Ovary (tissue), 3 donors: ENCODE measurements at regions not wholly inside any gene's neighbourhood (a gene's known extent, or its start where the extent isn't known, plus 50 kb on each side); places are given as distances from the start of the nearest gene placed in this dataset.

Source experiments
- EP300 ChIP-seq: sonication (generic); formaldehyde crosslinking; IDR thresholded peaks from one replicate; pipeline ENCODE4 v1.6.1; 2017; ENCODE audit warnings: antibody characterized with exemption
- POLR2A ChIP-seq: fragments of 450-650 bp; IDR thresholded peaks from one replicate; pipeline ENCODE4 v1.6.1; 2017; ENCODE audit warnings: antibody characterized with exemption, mild to moderate bottlenecking, moderate library complexity
- TF ChIP-seq, protein P1 (sequence below), 3 donors: fragments of 450-650 bp in 2 of 3; fragments of 200-600 bp in 1 of 3; IDR thresholded peaks; one replicate each; pipeline versions ENCODE4 v1.5.1 to v1.8.0; 2016 to 2022; ENCODE audit warnings: antibody characterized with exemption in 3 of 3, mild to moderate bottlenecking in 1 of 3
- donor health status: DM: no; HTN: no; CAD: no.

GRCh38 chr10:14384915-14385314, 54.2 kb upstream of the FRMD4A start:
- TF ChIP-seq, protein P1, sequence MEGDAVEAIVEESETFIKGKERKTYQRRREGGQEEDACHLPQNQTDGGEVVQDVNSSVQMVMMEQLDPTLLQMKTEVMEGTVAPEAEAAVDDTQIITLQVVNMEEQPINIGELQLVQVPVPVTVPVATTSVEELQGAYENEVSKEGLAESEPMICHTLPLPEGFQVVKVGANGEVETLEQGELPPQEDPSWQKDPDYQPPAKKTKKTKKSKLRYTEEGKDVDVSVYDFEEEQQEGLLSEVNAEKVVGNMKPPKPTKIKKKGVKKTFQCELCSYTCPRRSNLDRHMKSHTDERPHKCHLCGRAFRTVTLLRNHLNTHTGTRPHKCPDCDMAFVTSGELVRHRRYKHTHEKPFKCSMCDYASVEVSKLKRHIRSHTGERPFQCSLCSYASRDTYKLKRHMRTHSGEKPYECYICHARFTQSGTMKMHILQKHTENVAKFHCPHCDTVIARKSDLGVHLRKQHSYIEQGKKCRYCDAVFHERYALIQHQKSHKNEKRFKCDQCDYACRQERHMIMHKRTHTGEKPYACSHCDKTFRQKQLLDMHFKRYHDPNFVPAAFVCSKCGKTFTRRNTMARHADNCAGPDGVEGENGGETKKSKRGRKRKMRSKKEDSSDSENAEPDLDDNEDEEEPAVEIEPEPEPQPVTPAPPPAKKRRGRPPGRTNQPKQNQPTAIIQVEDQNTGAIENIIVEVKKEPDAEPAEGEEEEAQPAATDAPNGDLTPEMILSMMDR (IDR thresholded peaks at IDR 0.05) = no peak
- no peak for TF ChIP-seq POLR2A
- no peak for TF ChIP-seq EP300
